Astrocyte (in vitro differentiated cells and primary cell): ENCODE measurements at regions not wholly inside any gene's neighbourhood (a gene's known extent, or its start where the extent isn't known, plus 50 kb on each side); places are given as distances from the start of the nearest gene placed in this dataset.

Experiments used
- DNase-seq: peaks from one replicate; pipeline ENCODE4 v3.0.0-alpha.2; 2010; ENCODE audit warnings: low read depth
- FAIRE-seq: peaks from 2 replicates; lab custom pipeline; 2011; peaks lifted over from hg19 to GRCh38; lab: Jason Lieb, UNC
- H2AFZ ChIP-seq: 2 replicates; pipeline ENCODE4 v1.6.0; 2012; ENCODE audit warnings: low read depth, low read length, inconsistent platforms
- H3K27ac ChIP-seq: 2 replicates; pipeline ENCODE4 v1.5.1; 2011; ENCODE audit warnings: low read depth, low read length, inconsistent platforms
- H3K27me3 ChIP-seq: 2 replicates; pipeline ENCODE4 v1.6.0; 2011; ENCODE audit warnings: low read length, inconsistent platforms; ENCODE audit not compliant: insufficient read depth
- H3K36me3 ChIP-seq: 2 replicates; pipeline ENCODE4 v1.5.1; 2011; ENCODE audit warnings: low read length, inconsistent platforms; ENCODE audit not compliant: insufficient read depth
- H3K4me1 ChIP-seq: 2 replicates; pipeline ENCODE4 v1.5.1; 2011; ENCODE audit warnings: low read length, inconsistent platforms; ENCODE audit not compliant: insufficient read depth
- H3K4me2 ChIP-seq: 2 replicates; pipeline ENCODE4 v1.6.0; 2012; ENCODE audit warnings: low read length, inconsistent platforms
- H3K4me3 ChIP-seq: 2 replicates; pipeline ENCODE4 v1.5.1; 2011; ENCODE audit warnings: low read depth, mild to moderate bottlenecking, low read length, inconsistent platforms; ENCODE audit not compliant: insufficient read depth
- H3K79me2 ChIP-seq: 2 replicates; pipeline ENCODE4 v1.6.0; 2012; ENCODE audit warnings: mild to moderate bottlenecking, low read length, inconsistent platforms; ENCODE audit not compliant: insufficient read depth
- H3K9ac ChIP-seq: 2 replicates; pipeline ENCODE4 v1.6.0; 2012; ENCODE audit warnings: mild to moderate bottlenecking, low read length, inconsistent platforms
- H3K9me3 ChIP-seq: 2 replicates; pipeline ENCODE4 v1.5.1; 2012; ENCODE audit warnings: low read depth, mild to moderate bottlenecking, low read length, inconsistent platforms; ENCODE audit not compliant: insufficient read depth
- H4K20me1 ChIP-seq: 2 replicates; pipeline ENCODE4 v1.6.0; 2012; ENCODE audit warnings: low read length, inconsistent platforms; ENCODE audit not compliant: insufficient read depth
- H3K27ac Mint-ChIP-seq: one replicate; pipeline ENCODE4 v1.8.0; 2021; ENCODE audit warnings: mild to moderate bottlenecking, mixed read lengths; ENCODE audit not compliant: unreplicated experiment
- H3K27me3 Mint-ChIP-seq: one replicate; pipeline ENCODE4 v1.8.0; 2021; ENCODE audit warnings: low read depth, mixed read lengths; ENCODE audit not compliant: unreplicated experiment
- H3K36me3 Mint-ChIP-seq: one replicate; pipeline ENCODE4 v1.8.0; 2021; ENCODE audit warnings: low read depth, mixed read lengths; ENCODE audit not compliant: unreplicated experiment
- H3K4me1 Mint-ChIP-seq: one replicate; pipeline ENCODE4 v1.8.0; 2021; ENCODE audit warnings: low read depth, mixed read lengths; ENCODE audit not compliant: unreplicated experiment
- H3K4me3 Mint-ChIP-seq: one replicate; pipeline ENCODE4 v1.8.0; 2021; ENCODE audit warnings: mild to moderate bottlenecking, moderate library complexity, mixed read lengths; ENCODE audit not compliant: unreplicated experiment
- H3K9me3 Mint-ChIP-seq: one replicate; pipeline ENCODE4 v1.8.0; 2021; ENCODE audit warnings: mild to moderate bottlenecking, mixed read lengths; ENCODE audit not compliant: unreplicated experiment
- CTCF ChIP-seq: IDR thresholded peaks from 2 replicates; pipeline ENCODE4 v1.5.1; 2011; ENCODE audit warnings: low read depth, mild to moderate bottlenecking, inconsistent platforms, low read length, moderate library complexity; ENCODE audit not compliant: insufficient read depth
- EZH2 ChIP-seq: IDR thresholded peaks from 2 replicates; pipeline ENCODE4 v1.6.1; 2012; ENCODE audit warnings: mild to moderate bottlenecking, low read length, inconsistent platforms; ENCODE audit not compliant: insufficient read depth

- Mint-ChIP-seq H3K27me3 (peaks cover 24% of the 10 kb centered on the region), H3K9me3 (no peaks in the 10 kb centered on the region), H3K27ac (no peak overlapping the region), H3K4me1 (peaks cover 3% of the 10 kb centered on the region), H3K4me3 (no peak overlapping the region), H3K36me3 (no peaks in the 10 kb centered on the region)
- Histone ChIP-seq H3K4me2 (no peak overlapping the region), H4K20me1 (no peaks in the 10 kb centered on the region), H3K9ac (no peak overlapping the region), H3K4me1 (no peaks in the 10 kb centered on the region), H3K79me2 (no peaks in the 10 kb centered on the region), H3K36me3 (no peaks in the 10 kb centered on the region), H3K9me3 (no peaks in the 10 kb centered on the region), H2AFZ (no peak overlapping the region), H3K27me3 (no peaks in the 10 kb centered on the region), H3K27ac (no peak overlapping the region), H3K4me3 (no peak overlapping the region)
- no peak for TF ChIP-seq CTCF
- TF ChIP-seq EZH2: no peak
- FAIRE-seq (no peak), DNase-seq (no peak)
Measured at GRCh38 chr1:14297356-14297755, 301.1 kb upstream of the KAZN start.

DNA sequence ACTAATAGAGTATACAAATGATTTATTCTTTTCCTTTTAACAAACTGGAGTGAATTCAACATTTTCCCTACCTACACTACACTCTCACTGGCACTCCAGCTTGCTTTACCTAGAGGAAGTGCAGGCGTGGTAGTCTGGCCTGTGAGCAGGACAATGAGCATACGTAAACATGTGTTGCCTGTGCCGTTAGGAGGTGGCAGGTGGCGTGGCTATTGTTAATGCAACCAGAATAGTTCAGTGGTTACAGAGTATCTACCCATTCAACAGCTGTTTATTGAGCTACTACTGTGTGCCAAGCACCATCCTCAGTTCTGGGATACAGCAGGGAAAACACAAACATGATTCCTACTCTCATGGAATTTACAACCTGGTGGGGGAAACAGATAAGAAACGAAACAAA is 299.7 kb upstream of the KAZN start:
- Mint-ChIP-seq H3K36me3 (no peaks in the 10 kb centered on the region), H3K4me1 (peaks cover 3% of the 10 kb centered on the region), H3K9me3 (no peaks in the 10 kb centered on the region), H3K27ac (no peak overlapping the region), H3K4me3 (no peak overlapping the region), H3K27me3 (peaks cover 25% of the 10 kb centered on the region)
- Histone ChIP-seq H4K20me1 (no peaks in the 10 kb centered on the region), H2AFZ (no peak overlapping the region), H3K27ac (no peak overlapping the region), H3K27me3 (no peaks in the 10 kb centered on the region), H3K4me1 (no peaks in the 10 kb centered on the region), H3K4me2 (no peak overlapping the region), H3K9ac (no peak overlapping the region), H3K4me3 (no peak overlapping the region), H3K79me2 (no peaks in the 10 kb centered on the region), H3K9me3 (no peaks in the 10 kb centered on the region), H3K36me3 (no peaks in the 10 kb centered on the region)
- FAIRE-seq (no peak), DNase-seq (no peak)
- TF ChIP-seq EZH2 (no peak), CTCF (no peak)

DNA sequence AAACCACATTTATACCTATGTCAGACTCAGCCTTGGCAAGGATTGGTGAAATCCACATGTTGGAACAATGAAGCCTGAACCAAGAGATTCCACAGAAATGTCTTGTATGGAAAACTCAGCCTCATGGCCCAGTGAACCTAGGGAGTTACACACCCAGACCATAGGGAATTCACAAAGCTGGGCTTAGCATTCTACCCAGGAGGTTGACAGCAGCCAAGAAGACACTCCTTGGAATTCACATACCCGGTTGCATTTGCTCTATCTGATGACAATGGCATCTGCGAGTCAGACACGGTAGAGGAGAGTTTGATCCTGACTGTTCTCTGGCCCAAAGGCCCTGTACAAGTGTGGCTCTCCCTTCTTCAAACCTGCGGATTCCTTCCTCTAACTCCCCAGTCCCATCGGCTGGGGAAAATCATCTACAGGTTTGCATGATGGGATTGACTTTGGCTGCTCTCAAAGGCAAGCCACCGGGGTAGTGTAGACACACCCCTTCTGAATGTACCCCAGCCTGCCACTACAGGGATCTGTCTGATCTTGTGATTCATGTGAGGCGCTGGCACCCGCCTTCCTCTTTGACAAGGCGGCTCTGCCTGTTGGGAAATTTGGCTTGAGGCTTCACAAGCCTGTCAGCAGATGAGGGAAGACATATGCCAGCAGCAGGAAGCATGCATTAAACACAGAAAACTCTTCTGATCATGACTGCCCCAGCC is 297.3 kb upstream of the KAZN start:
- H3K9me3 Mint-ChIP-seq: no peaks in the 10 kb centered on the region
- H3K9ac ChIP-seq: no peak overlapping the region
- no peak overlapping the region for H3K4me3 Mint-ChIP-seq
- no peak overlapping the region for H3K27ac ChIP-seq
- no peaks in the 10 kb centered on the region for H3K79me2 ChIP-seq
- H3K36me3 Mint-ChIP-seq: no peaks in the 10 kb centered on the region
- TF ChIP-seq CTCF: no peak
- no peak for TF ChIP-seq EZH2
- peaks cover 17% of the 10 kb centered on the region for H3K27me3 Mint-ChIP-seq
- no peaks in the 10 kb centered on the region for H3K9me3 ChIP-seq
- no peak overlapping the region for H3K4me2 ChIP-seq
- FAIRE-seq: no peak
- H3K36me3 ChIP-seq: no peaks in the 10 kb centered on the region
- no peaks in the 10 kb centered on the region for H3K27me3 ChIP-seq
- H3K27ac Mint-ChIP-seq: no peak overlapping the region
- peaks cover 9% of the 10 kb centered on the region for H3K4me1 ChIP-seq
- H2AFZ ChIP-seq: no peak overlapping the region
- no peak for DNase-seq
- H3K4me3 ChIP-seq: no peak overlapping the region
- H3K4me1 Mint-ChIP-seq: peaks cover 2% of the 10 kb centered on the region
- no peaks in the 10 kb centered on the region for H4K20me1 ChIP-seq
